CD4-positive, alpha-beta T cell treated with Interleukin-2 at 100 ng/mL for 4 hours (primary cell): ENCODE measurements at regions not wholly inside any gene's neighbourhood (a gene's known extent, or its start where the extent isn't known, plus 50 kb on each side); places are given as distances from the start of the nearest gene placed in this dataset.

Experiments used
- DNase-seq: peaks from one replicate; pipeline ENCODE4 v3.0.0-alpha.2; 2020; ENCODE audit warnings: low spot score

GRCh38 chr3:194218646-194219453 is 82.9 kb downstream of the HES1 start:
- no peak for DNase-seq

DNA sequence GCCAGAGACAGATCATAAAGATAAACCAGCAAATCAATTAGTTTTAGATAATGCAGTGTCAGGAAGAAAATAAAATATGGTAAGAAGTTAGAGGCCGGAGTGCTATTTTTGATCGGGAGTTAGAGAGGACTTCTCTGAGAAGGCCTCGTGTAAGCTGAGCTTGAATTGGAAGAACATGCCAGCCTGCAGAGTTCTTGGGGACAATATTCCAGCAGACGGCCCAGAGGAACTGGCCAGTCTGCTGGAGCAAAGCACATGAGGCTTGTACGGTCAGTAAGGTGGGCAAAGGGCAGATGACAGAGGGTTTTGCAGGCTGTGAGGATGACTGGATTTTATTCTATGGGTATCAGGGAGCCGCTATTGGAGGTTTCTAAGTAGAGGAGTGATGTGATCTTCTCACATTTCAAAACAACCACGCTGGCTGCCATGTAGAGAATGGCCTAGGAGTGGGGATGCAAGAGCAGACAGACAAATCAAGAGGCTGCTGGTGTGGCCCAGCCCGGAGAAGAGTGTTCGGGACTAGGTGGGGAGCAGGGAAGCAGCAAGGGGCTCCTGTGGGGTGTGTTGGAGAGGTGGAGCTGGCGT is 84.0 kb downstream of the HES1 start:
- no peak for DNase-seq

DNA sequence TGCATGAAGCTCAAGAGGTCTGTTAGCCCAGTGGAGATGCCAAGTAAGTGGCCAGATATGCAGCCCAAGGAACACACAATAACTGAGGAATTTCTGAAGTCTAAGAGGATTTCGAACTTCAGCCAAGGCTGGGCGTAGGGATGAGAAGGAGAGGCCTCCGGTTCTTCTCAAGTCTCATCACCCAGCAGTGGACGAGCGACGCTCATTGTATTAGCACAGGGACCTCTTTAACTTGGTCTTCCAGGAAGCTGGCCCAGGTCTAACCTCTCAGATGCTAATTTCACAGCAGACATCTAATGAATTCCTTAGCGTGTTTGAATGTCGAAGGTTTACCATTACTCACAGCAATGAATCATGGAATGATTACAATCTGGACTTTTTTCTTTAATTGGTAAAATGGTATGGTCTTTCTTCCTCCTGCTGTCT is 85.0 kb downstream of the HES1 start:
- DNase-seq = no peak

- DNase-seq = no peak
These were observed 85.4 kb downstream of the HES1 start for GRCh38 chr3:194221336-194221735.

DNA sequence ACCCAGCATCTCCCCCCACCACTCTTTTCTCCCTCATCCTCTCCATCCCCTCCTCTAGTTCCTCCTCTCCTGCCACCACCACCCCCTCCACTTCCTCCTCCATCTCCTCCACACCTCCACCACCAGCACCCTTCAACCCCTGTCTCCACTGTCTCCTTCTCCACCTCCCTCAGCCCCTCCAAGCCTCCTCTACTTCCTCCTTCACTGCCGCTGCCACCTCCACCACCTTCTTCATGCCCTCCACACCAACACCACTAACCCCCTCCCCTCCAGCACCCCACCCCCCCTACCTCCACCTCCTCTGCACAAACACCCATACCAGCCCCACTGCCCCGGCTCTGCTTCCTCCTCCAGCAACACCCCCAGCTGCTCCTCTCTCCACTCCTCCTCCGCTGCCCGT is 88.0 kb downstream of the HES1 start:
- no peak for DNase-seq

DNA sequence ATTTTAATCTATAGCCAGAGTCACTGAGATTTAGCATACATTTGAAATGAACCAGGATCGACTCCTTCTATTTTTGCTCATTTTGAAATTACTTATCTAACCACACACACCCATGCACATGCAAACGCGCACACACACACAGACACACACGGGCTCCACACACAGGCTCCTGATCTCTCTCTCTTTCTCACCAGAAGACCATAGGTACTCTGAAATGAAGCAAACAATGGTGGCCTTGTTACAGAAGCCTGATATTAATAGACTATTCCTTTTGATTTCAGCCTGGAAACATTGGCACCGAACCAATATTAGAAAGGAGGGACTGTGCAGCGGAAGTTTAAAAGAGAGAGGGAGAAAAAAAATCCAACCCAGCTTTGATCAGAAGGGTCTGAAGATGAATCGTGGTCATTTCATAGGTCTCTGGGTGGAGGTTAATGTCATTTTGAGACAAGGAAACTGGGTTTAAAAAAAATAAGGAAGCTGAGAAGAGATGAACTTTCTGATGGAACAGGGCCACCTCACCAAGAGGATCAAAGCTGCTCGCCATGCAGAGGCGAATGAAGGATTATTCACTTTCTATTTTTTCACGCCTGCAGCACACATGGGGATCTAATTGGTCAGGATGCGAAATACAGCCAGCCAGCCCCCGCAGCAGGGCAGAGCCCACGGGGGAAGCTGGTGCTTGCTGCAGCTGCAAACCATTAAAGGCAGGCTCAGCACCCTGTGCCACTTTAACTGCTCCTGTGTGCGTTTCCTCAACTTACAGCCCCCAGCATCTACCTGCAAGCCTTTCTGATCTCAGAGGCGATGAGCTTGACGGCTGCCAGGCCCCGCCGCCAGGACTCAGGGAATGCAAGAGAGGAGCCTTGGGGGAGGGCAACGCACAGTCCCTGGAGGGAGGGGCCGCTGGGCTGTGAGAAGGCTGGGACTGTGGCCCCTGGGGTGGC is 88.8 kb downstream of the HES1 start:
- DNase-seq = no peak

- DNase-seq = no peak
These were observed 89.5 kb downstream of the HES1 start for GRCh38 chr3:194225418-194225812.

DNA sequence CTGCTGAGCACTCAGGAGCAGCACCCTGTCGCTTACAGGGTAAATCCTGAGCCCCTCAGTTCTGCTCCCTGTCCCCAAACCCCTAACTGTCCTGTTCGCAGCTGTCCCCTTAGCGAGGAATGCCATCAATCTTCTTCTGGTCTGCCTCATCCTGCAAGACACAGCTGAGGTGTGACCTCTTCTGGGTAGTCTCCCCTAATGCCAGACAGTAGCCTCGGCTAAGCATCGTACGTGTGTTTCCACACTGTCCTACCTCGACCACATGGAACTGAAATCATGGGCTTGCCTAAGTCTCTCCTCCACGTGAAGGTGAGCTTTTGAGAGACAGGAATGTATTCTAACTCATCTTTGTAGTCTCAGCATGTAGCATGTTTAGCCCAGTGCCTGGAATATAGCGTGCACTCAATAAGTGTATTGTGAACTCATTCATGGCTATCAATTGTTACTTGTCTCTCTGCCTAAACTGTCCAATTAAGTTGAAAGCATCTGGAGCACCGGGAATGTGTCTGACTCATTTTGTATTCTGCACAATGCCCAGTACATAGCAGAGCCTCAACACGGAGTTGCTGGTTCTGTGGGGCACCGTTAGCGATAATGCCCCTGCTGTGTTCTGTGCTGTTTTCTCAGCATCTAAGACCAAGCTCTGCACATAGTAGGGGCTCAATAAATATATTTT is 90.2 kb downstream of the HES1 start:
- DNase-seq = no peak

DNA sequence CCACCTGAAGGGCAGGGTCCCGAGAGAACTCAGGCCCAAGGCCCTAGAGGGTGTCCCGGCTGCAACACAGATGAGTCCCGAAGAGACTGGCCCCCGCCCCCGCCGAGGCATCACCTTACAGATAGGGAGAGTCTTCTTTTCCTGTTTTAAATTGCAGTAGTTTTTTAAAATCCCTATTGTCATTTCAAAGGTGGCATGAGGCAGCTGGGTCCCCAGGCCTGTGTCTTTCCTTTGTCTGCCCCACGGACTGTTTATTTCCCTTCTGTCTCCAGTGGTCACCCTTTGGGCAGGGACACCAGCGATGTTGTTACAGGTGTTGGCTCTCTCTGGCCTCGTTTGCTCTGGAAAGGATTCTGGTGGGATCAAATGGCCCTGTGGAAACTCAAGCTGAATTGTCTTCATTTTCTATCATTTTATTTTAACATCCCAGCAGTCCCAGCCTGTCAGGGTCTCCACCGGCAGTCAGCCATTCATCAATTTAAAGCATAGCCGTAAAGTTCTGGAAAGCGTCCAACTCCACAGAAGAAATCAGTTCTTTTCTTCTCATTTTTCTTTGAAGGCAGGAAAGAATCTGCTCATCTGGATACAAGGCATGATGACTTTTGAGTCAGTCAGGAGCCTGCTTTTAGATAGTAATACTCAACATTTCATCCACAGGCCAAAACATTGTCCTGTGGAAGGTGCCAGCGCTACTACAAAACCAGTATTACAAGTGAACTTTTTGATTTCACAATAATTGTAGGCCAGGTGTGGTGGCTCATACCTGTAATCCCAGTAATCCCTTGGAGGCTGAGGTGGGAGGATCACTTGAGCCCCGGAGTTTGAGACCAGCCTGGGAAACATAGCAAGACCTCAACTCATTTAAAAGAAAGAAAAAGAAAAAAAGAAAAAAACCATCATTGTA is 96.2 kb downstream of the HES1 start:
- no peak for DNase-seq

- DNase-seq = no peak
These were observed 97.2 kb downstream of the HES1 start for GRCh38 chr3:194233150-194233549.

DNA sequence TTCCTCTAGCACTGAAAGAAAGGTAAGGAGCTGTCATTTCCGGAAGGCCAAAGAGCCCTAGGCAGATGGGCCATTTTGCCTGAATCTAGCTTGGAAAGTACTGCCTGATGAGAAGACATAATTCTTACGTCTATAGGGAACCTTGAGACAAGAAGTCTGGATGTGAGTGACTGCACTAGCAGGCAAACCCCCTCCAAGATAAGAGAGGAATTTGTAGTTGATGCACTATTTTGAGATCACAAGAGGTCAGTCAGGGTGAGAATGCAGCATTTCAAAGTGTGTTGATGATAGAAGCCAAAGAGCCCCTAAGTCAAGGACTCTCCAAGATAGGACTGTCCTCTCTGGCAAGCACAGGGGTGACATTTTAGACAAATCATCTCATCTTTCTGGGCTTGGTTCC is 99.2 kb downstream of the HES1 start:
- DNase-seq = no peak

DNA sequence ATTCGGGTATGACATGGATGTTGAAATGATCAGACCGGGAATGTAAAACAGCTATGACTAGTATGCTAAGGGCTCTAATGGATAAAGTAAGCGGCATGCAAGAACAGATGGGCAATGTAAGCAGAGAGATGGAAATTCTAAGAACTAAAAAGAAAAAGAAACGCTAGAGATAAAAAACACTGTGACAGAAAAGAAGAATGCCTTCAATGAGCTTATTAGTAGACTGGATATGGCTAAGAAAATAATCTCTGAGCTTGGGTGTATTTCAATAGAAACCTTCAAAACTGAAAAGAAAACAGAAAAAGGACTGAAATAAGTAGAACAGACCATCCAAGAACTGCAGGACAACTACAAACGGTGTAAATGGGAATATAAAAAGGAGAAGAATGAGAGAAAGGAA is 101.2 kb downstream of the HES1 start:
- no peak for DNase-seq

GRCh38 chr3:194240766-194241165 is 104.8 kb downstream of the HES1 start:
- no peak for DNase-seq

DNA sequence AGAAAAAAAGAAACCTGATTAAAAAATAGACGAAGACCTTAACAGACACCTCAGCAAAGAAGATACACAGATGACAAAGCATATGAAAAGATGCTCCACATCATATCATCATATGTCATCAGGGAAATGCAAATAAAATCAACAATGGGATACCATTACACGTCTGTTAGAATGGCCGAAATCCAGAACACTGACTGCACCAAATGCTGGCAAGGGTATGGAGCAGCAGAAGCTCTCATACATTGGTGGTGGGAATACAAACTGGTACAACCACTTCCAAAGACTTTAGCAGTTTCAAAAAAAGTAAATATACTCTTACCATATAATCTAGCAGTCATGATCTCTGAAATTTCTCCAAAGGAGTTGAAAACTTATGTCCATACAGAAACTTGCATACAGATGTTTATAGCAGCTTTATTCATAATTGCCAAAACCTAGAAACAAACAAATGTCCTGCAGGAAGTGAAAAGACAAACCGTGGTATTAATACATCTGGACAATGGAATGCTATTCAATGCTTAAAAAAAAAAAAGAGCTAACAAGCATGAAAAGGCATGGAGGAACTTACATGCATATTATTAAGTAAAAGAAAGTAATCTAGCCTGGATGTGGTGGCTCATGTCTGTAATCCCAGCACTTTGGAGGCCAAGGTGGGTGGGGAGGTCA is 107.4 kb downstream of the HES1 start:
- DNase-seq = no peak

GRCh38 chr3:194244167-194244566 is 107.0 kb downstream of the CPN2 start:
- no peak for DNase-seq

DNA sequence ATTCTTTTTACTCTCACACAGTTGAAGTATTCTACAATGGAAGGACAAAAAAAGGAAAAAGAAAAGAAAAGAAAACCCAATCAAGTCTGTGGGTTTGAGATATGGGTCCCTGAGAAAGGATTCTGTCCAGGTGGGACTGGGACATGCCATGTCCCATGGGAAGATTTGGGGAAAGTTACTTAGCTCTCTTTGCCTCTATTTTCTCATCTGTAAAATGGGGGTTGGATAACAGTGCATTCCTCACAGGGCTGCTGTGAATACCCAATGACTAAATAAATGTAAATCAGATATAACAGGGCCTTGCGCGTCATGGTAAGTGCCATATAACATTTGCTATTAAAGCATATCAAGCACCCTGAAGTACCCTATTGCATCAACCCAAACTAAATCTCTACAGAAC is 105.7 kb downstream of the CPN2 start:
- no peak for DNase-seq

- no peak for DNase-seq
These were observed 105.1 kb downstream of the CPN2 start for GRCh38 chr3:194245975-194246561.

DNA sequence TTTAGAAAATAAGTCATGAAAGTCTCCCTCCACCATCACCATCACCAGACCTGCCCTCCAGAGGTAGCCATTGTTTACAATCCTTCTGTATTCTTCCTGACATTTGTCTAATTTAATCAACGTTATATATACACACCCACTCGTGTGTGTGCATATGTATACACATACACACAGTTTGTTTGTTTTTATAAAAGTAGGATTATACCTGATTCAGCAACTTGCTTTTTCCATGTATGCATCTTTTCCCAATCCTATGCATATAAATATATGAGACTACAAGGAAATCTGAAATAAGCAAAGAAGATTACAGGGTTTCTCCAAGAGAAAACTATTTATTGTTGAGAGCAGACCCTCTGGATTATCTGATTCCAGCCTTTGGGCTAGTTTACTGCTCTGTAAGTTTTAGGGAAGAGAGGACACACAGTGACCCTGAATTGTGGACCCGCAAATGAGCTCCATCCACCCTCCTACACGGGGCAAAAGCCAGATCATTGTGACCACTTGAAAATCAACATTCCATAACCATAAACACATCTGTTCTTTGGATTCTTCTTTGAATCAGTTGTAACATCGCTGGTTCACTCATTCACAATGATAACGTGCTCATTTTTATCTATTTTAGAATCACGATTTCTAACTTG is 104.3 kb downstream of the CPN2 start:
- no peak for DNase-seq

DNA sequence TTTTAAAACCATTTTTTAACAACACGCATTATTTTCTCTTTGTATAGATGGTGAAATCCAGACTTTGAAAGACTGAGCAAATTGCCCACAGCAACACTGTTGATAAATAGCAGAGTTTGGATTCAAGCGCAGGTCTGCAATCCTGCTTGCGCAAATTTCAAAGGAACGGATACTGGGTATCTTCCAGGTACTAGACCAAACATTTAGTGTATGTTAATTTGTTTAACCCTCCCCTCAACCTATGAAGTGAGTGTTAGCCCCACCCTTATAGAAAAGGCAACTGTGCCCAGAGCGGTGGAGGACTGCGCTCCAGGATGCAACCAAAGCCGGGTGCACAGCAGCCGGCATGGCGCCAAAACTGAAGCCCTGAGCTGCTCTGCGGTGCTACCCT is 103.8 kb downstream of the CPN2 start:
- DNase-seq = no peak
